IMR-90 (cell line): ENCODE measurements at regions not wholly inside any gene's neighbourhood (a gene's known extent, or its start where the extent isn't known, plus 50 kb on each side); places are given as distances from the start of the nearest gene placed in this dataset.

Source experiments
- ATAC-seq: fragments of 200-7000 bp; cut with Tn5 transposase; 2 replicates; pipeline ENCODE4 v1.9.1; 2020; ENCODE audit warnings: low read depth, mild to moderate bottlenecking, moderate library complexity
- BruUV-seq: library from RNA; stranded (reverse); fragments of 400-500 nt; replicated peaks from 2 replicates; lab custom pipeline; 2021; lab: Mats Ljungman, UMichigan
- CTCF ChIA-PET: fragments of 300-600 bp; formaldehyde crosslinking; extraction: SDS; loops from one replicate; lab custom pipeline; 2021; ENCODE audit warnings: antibody characterized with exemption; lab: Yijun Ruan, JAX
- POLR2A ChIA-PET: fragments of 300-600 bp; sonication (Branson Sonifier 250); formaldehyde crosslinking; loops from one replicate; lab custom pipeline; 2022; ENCODE audit warnings: antibody characterized with exemption; ENCODE audit not compliant: unreplicated experiment; lab: Charles Lee
- DNase-seq: peaks from one replicate; pipeline ENCODE4 v3.0.0; 2013
- H2AFZ ChIP-seq: replicated peaks from 2 replicates; pipeline ENCODE3; 2013; ENCODE audit warnings: low read length, mild to moderate bottlenecking; ENCODE audit not compliant: poor library complexity
- H2AK5ac ChIP-seq: 2 replicates; pipeline ENCODE4 v1.6.1; 2013; ENCODE audit warnings: low read depth, low read length, inconsistent platforms
- H2AK9ac ChIP-seq: replicated peaks from 2 replicates; pipeline ENCODE3; 2013; ENCODE audit warnings: mild to moderate bottlenecking, low read depth, low read length, moderate library complexity; ENCODE audit not compliant: poor library complexity
- H2BK120ac ChIP-seq: 2 replicates; pipeline ENCODE4 v1.6.1; 2013; ENCODE audit warnings: low read depth, low read length, inconsistent platforms
- H2BK15ac ChIP-seq: 3 replicates; pipeline ENCODE4 v1.6.1; 2013; ENCODE audit warnings: low read depth, low read length, inconsistent platforms
- H2BK20ac ChIP-seq: 2 replicates; pipeline ENCODE4 v1.6.1; 2013; ENCODE audit warnings: low read depth, mild to moderate bottlenecking, inconsistent platforms, low read length, moderate library complexity
- H2BK5ac ChIP-seq: 2 replicates; pipeline ENCODE4 v1.6.1; 2013; ENCODE audit warnings: mild to moderate bottlenecking, low read depth, low read length, inconsistent platforms; ENCODE audit not compliant: poor library complexity, severe bottlenecking
- H3K14ac ChIP-seq: replicated peaks from 2 replicates; pipeline ENCODE4 v1.6.1; 2013; ENCODE audit warnings: low read depth, low read length, inconsistent platforms
- H3K18ac ChIP-seq: 2 replicates; pipeline ENCODE4 v1.6.1; 2013; ENCODE audit warnings: low read depth, low read length, control low read depth
- H3K23ac ChIP-seq: 2 replicates; pipeline ENCODE4 v1.6.1; 2013; ENCODE audit warnings: low read depth, low read length, inconsistent platforms
- H3K27ac ChIP-seq: 2 replicates; pipeline ENCODE4 v1.5.1; 2013; ENCODE audit warnings: mild to moderate bottlenecking, control low read depth, low read length; ENCODE audit not compliant: insufficient read depth
- H3K27me3 ChIP-seq: 2 replicates; pipeline ENCODE4 v1.6.1; 2013; ENCODE audit warnings: low read length; ENCODE audit not compliant: control insufficient read depth, insufficient read depth
- H3K36me3 ChIP-seq: 2 replicates; pipeline ENCODE4 v1.6.1; 2013; ENCODE audit warnings: low read length, mixed read lengths; ENCODE audit not compliant: control insufficient read depth, insufficient read depth
- H3K4ac ChIP-seq: 2 replicates; pipeline ENCODE4 v1.6.1; 2013; ENCODE audit warnings: low read depth, low read length, inconsistent platforms
- H3K4me1 ChIP-seq: 2 replicates; pipeline ENCODE4 v1.6.1; 2013; ENCODE audit warnings: low read length, mixed read lengths; ENCODE audit not compliant: control insufficient read depth, insufficient read depth
- H3K4me2 ChIP-seq: 2 replicates; pipeline ENCODE4 v1.6.1; 2013; ENCODE audit warnings: low read depth, mild to moderate bottlenecking, control low read depth, low read length, moderate library complexity
- H3K4me3 ChIP-seq: 2 replicates; pipeline ENCODE4 v1.5.1; 2013; ENCODE audit warnings: low read depth, mild to moderate bottlenecking, control low read depth, low read length, moderate library complexity; ENCODE audit not compliant: insufficient read depth
- H3K56ac ChIP-seq: 2 replicates; pipeline ENCODE4 v1.6.1; 2013; ENCODE audit warnings: low read length, inconsistent platforms; ENCODE audit not compliant: insufficient read depth; ENCODE audit errors: extremely low read depth
- H3K79me1 ChIP-seq, 2 experiments: 2 replicates each; pipeline ENCODE4 v1.6.1; 2013; ENCODE audit warnings: low read length in 2 of 2, inconsistent platforms in 1 of 2, low read depth in 1 of 2
- H3K9ac ChIP-seq: 2 replicates; pipeline ENCODE4 v1.6.1; 2013; ENCODE audit warnings: low read depth, low read length, control low read depth
- H3K9me1 ChIP-seq: 2 replicates; pipeline ENCODE4 v1.6.1; 2013; ENCODE audit warnings: low read length, inconsistent platforms; ENCODE audit not compliant: insufficient read depth
- H3K9me3 ChIP-seq: 2 replicates; pipeline ENCODE4 v1.6.1; 2013; ENCODE audit warnings: low read length; ENCODE audit not compliant: control insufficient read depth, insufficient read depth
- H4K20me1 ChIP-seq: 2 replicates; pipeline ENCODE4 v1.6.1; 2013; ENCODE audit warnings: low read length, inconsistent platforms; ENCODE audit not compliant: insufficient read depth
- H4K5ac ChIP-seq: 2 replicates; pipeline ENCODE4 v1.6.1; 2013; ENCODE audit warnings: mild to moderate bottlenecking, low read depth, low read length, control low read depth
- H4K8ac ChIP-seq, 2 experiments: 2 replicates each; pipeline ENCODE4 v1.6.1; 2013; ENCODE audit warnings: low read depth in 2 of 2, low read length in 2 of 2, control low read depth in 1 of 2, inconsistent platforms in 1 of 2
- H4K91ac ChIP-seq: 2 replicates; pipeline ENCODE4 v1.6.1; 2013; ENCODE audit warnings: low read depth, low read length, inconsistent platforms; ENCODE audit not compliant: insufficient read depth
- RCOR1 ChIP-seq: IDR thresholded peaks from 2 replicates; pipeline ENCODE4 v1.6.1; 2012; ENCODE audit warnings: mild to moderate bottlenecking, low read length, improper control_type of control experiment; ENCODE audit not compliant: insufficient replicate concordance
- WGBS, 2 experiments: methylation state at CpG; one replicate each; pipeline versions ENCODE4 v1.1.5 to v1.1.7; 2013; ENCODE audit warnings: missing lambda C conversion rate in 2 of 2; ENCODE audit not compliant: insufficient read length in 1 of 2; ENCODE audit errors: extremely low coverage in 2 of 2; 5-methylcytosine and 5-hydroxymethylcytosine counted together
- dilution Hi-C: fragments of 300-500 bp; cut with HindIII; formaldehyde crosslinking; loops from one replicate; pipeline ENCODE4 v1.14.3; 2018; ENCODE audit warnings: low sequenced_read_pairs; ENCODE audit not compliant: unreplicated experiment
- in situ Hi-C: fragments of 300-500 bp; cut with MboI; formaldehyde crosslinking; loops from 3 replicates; pipeline ENCODE4 v1.14.3; 2019; ENCODE audit warnings: low sequenced_read_pairs, inconsistent platforms, mixed read lengths
- intact Hi-C: fragments of 100-400 bp; cut with micrococcal nuclease; formaldehyde crosslinking; loops from 2 replicates; pipeline ENCODE4 v1.10.0; 2022

GRCh38 chr7:32335107-32335506 is 155.1 kb downstream of the LSM5 start:
- no peak overlapping the region for H2BK20ac ChIP-seq
- no peaks in the 10 kb centered on the region for H3K36me3 ChIP-seq
- no peak overlapping the region for H2BK5ac ChIP-seq
- in situ Hi-C loops: no loop called here
- dilution Hi-C loops: no loop called here
- no peaks in the 10 kb centered on the region for H3K27me3 ChIP-seq
- no peak overlapping the region for H3K4me2 ChIP-seq
- no peak overlapping the region for H2AFZ ChIP-seq
- H3K4me3 ChIP-seq: no peak overlapping the region
- no peak overlapping the region for H4K91ac ChIP-seq
- no peaks in the 10 kb centered on the region for H3K4me1 ChIP-seq
- no peak overlapping the region for H3K56ac ChIP-seq
- H2BK15ac ChIP-seq: no peak overlapping the region
- no peak overlapping the region for H3K4ac ChIP-seq
- BruUV-seq: no TSS peak
- no peaks in the 10 kb centered on the region for H4K20me1 ChIP-seq
- no peaks in the 10 kb centered on the region for H3K9me3 ChIP-seq
- ATAC-seq: no peak
- DNase-seq: peak; percentile 2
- H3K14ac ChIP-seq: no peak overlapping the region
- H2AK9ac ChIP-seq: no peak overlapping the region
- no peak overlapping the region for H3K23ac ChIP-seq
- H4K8ac ChIP-seq: no peak overlapping the region
- POLR2A ChIA-PET: no interaction called here
- CTCF ChIA-PET: no interaction called here
- no peak overlapping the region for H2AK5ac ChIP-seq
- H3K9me1 ChIP-seq: no peaks in the 10 kb centered on the region
- no CpG with 5 or more reads among the region's 1 CpG for WGBS, 2 experiments
- no peak overlapping the region for H4K5ac ChIP-seq
- intact Hi-C loops: no loop called here
- no peak overlapping the region for H2BK120ac ChIP-seq
- H3K79me1 ChIP-seq: no peaks in the 10 kb centered on the region
- H3K27ac ChIP-seq: no peak overlapping the region
- no peak overlapping the region for H3K18ac ChIP-seq
- H3K9ac ChIP-seq: no peak overlapping the region
- TF ChIP-seq RCOR1: no peak
